GM19239 (cell line): ENCODE measurements at regions not wholly inside any gene's neighbourhood (a gene's known extent, or its start where the extent isn't known, plus 50 kb on each side); places are given as distances from the start of the nearest gene placed in this dataset.
"Not testable (repeated sequence)": the region's sequence is repeated elsewhere in the genome, so short reads cannot be mapped to it uniquely, and the experiment has no call there.

Experiments
- DNase-seq: peaks from one replicate; pipeline ENCODE4 v3.0.0; 2011; ENCODE audit warnings: low spot score; ENCODE audit not compliant: insufficient read length
- FAIRE-seq: peaks from 2 replicates; lab custom pipeline; 2011; peaks lifted over from hg19 to GRCh38; lab: Jason Lieb, UNC

- FAIRE-seq, DNase-seq: not testable (repeated sequence)
These were observed 419.5 kb upstream of the LMO3 start for GRCh38 chr12:17025424-17025823.

GRCh38 chr12:17020765-17021164 lies 414.8 kb upstream of the LMO3 start:
- FAIRE-seq, result no peak
- DNase-seq, result no peak

GRCh38 chr12:17017402-17017801 lies 411.4 kb upstream of the LMO3 start:
- FAIRE-seq, result no peak
- no peak for DNase-seq

- no peak for DNase-seq
- no peak for FAIRE-seq
These were observed 410.3 kb upstream of the LMO3 start for GRCh38 chr12:17016116-17016864.

GRCh38 chr12:17015501-17015900 lies 409.5 kb upstream of the LMO3 start:
- no peak for DNase-seq
- no peak for FAIRE-seq

GRCh38 chr12:17007442-17008040 lies 401.6 kb upstream of the LMO3 start:
- not testable (repeated sequence) for DNase-seq

GRCh38 chr12:16998538-16998937 lies 392.6 kb upstream of the LMO3 start:
- not testable (repeated sequence) for FAIRE-seq, DNase-seq

More at GRCh38 chr12:17007442-17008040, 401.6 kb upstream of the LMO3 start:
- not testable (repeated sequence) for FAIRE-seq

- FAIRE-seq (no peak), DNase-seq (no peak)
These were observed 378.5 kb upstream of the LMO3 start for GRCh38 chr12:16984484-16984883.

- no peak for FAIRE-seq
These were observed 367.2 kb upstream of the LMO3 start for GRCh38 chr12:16972923-16973770.

GRCh38 chr12:16962889-16963288 lies 356.9 kb upstream of the LMO3 start:
- DNase-seq (no peak), FAIRE-seq (no peak)

More at GRCh38 chr12:16972923-16973770, 367.2 kb upstream of the LMO3 start:
- no peak for DNase-seq

GRCh38 chr12:16955083-16955657 lies 349.2 kb upstream of the LMO3 start:
- DNase-seq (no peak), FAIRE-seq (no peak)

- no peak for FAIRE-seq
These were observed 344.1 kb upstream of the LMO3 start for GRCh38 chr12:16949871-16950667.

GRCh38 chr12:16949371-16949770 lies 343.4 kb upstream of the LMO3 start:
- DNase-seq (no peak), FAIRE-seq (no peak)

More at GRCh38 chr12:16949871-16950667, 344.1 kb upstream of the LMO3 start:
- DNase-seq, result no peak

GRCh38 chr12:16946704-16947103 lies 340.7 kb upstream of the LMO3 start:
- DNase-seq (no peak), FAIRE-seq (no peak)

- FAIRE-seq, result peak; percentile 63
- DNase-seq, result peak; percentile 26
These were observed 333.9 kb upstream of the LMO3 start for GRCh38 chr12:16939871-16940306.

GRCh38 chr12:16927259-16927658 lies 321.3 kb upstream of the LMO3 start:
- FAIRE-seq (no peak), DNase-seq (no peak)

- no peak for FAIRE-seq
- DNase-seq, result no peak
These were observed 314.5 kb upstream of the LMO3 start for GRCh38 chr12:16920451-16920850.

- FAIRE-seq, result no peak
These were observed 313.6 kb upstream of the LMO3 start for GRCh38 chr12:16919551-16919950.

GRCh38 chr12:16914853-16915252 lies 308.9 kb upstream of the LMO3 start:
- no peak for DNase-seq
- no peak for FAIRE-seq

More at GRCh38 chr12:16919551-16919950, 313.6 kb upstream of the LMO3 start:
- DNase-seq, result no peak
